Mucosa of descending colon (tissue), 3 donors: ENCODE measurements at regions not wholly inside any gene's neighbourhood (a gene's known extent, or its start where the extent isn't known, plus 50 kb on each side); places are given as distances from the start of the nearest gene placed in this dataset.

Experiments
- ATAC-seq: fragments of 200-7000 bp; cut with Tn5 transposase; one replicate; pipeline ENCODE4 v1.9.1; 2020; ENCODE audit warnings: mild to moderate bottlenecking, moderate library complexity
- DNase-seq, 3 donors: peaks; one replicate each; pipeline ENCODE4 v3.0.0-alpha.2; 2020
- H3K36me3 ChIP-seq: fragments of 200-600 bp; one replicate; pipeline ENCODE4 v1.8.0; 2021; ENCODE audit warnings: low read depth, mild to moderate bottlenecking
- H3K4me1 ChIP-seq: fragments of 200-600 bp; one replicate; pipeline ENCODE4 v1.8.0; 2021; ENCODE audit warnings: low read depth, mild to moderate bottlenecking
- H3K4me3 ChIP-seq: fragments of 200-600 bp; one replicate; pipeline ENCODE4 v1.8.0; 2021; ENCODE audit warnings: mild to moderate bottlenecking
- H3K9me3 ChIP-seq: fragments of 200-600 bp; one replicate; pipeline ENCODE4 v1.8.0; 2021; ENCODE audit warnings: mild to moderate bottlenecking
- intact Hi-C, 2 donors: fragments of 100-400 bp; cut with DNase I in 1 of 2; cut with micrococcal nuclease in 1 of 2; formaldehyde crosslinking; loops; one replicate each; pipeline versions ENCODE4 v1.11.0 to v1.11.1; 2022; cut with DNase I, micrococcal nuclease
- TF ChIP-seq, protein P1 (sequence below): fragments of 200-600 bp; IDR thresholded peaks from one replicate; pipeline ENCODE4 v1.8.0; 2022; ENCODE audit warnings: antibody characterized with exemption, mild to moderate bottlenecking
- donor health status: DM: no; HTN: no; CAD: no; lungs with moderate emphysema.
- donor health status: DM: no; HTN: no; CAD: no.
- donor health status: DM: no; HTN: yes; CAD: no.

DNA sequence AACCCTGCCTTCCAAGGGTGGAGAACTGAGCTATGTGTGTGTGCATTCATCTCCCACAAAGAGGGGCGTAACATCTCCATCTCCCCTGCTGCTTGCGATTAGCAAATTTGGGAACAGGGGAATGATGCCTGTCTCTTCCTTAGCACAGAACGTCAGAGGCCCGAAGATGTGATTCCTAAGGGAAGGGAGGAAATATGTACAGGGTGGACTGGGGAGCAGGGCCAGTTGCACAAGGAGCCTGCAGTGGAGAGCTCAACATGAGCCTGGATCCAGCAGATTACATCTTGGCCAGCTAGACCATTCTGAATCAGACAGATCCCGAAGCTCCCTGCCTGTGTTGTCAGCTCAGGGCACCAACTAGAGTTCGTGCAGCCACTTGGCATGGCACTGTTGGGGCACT lies 118.1 kb downstream of the NGF start:
- H3K36me3 ChIP-seq, result no peaks in the 10 kb centered on the region
- no peak for ATAC-seq
- TF ChIP-seq, protein P1, sequence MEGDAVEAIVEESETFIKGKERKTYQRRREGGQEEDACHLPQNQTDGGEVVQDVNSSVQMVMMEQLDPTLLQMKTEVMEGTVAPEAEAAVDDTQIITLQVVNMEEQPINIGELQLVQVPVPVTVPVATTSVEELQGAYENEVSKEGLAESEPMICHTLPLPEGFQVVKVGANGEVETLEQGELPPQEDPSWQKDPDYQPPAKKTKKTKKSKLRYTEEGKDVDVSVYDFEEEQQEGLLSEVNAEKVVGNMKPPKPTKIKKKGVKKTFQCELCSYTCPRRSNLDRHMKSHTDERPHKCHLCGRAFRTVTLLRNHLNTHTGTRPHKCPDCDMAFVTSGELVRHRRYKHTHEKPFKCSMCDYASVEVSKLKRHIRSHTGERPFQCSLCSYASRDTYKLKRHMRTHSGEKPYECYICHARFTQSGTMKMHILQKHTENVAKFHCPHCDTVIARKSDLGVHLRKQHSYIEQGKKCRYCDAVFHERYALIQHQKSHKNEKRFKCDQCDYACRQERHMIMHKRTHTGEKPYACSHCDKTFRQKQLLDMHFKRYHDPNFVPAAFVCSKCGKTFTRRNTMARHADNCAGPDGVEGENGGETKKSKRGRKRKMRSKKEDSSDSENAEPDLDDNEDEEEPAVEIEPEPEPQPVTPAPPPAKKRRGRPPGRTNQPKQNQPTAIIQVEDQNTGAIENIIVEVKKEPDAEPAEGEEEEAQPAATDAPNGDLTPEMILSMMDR, result no peak
- no peaks in the 10 kb centered on the region for H3K9me3 ChIP-seq
- no peaks in the 10 kb centered on the region for H3K4me1 ChIP-seq
- no peak overlapping the region for H3K4me3 ChIP-seq
- intact Hi-C loops, result no loop called here
- no peak for DNase-seq

- Histone ChIP-seq H3K9me3 (no peaks in the 10 kb centered on the region), H3K4me1 (no peaks in the 10 kb centered on the region), H3K4me3 (no peak overlapping the region), H3K36me3 (no peaks in the 10 kb centered on the region)
- no peak for DNase-seq
- intact Hi-C loops, result no loop called here
- ATAC-seq, result no peak
- TF ChIP-seq, protein P1, result no peak
Observed at GRCh38 chr1:115218699-115219098, 119.3 kb downstream of the NGF start.

DNA sequence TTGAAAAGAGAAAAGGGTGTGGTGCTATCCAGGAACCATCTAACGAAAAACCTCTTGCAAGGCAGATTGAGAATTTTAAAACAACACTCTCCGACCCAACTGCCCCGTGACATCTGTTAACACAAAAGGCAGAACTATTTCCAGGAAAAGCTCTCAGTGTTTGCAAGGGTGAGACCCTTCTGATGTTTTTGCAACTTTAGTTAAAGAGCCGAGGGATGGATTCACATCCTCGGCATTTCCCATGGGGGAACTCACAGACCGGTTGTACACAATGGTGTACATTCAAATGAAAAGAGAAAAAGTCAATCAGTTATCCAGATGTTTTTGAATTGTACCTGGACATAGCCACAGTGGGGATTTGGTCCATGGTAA lies 120.0 kb downstream of the NGF start:
- ATAC-seq, result no peak
- no peaks in the 10 kb centered on the region for H3K4me1 ChIP-seq
- TF ChIP-seq, protein P1, result no peak
- no peaks in the 10 kb centered on the region for H3K36me3 ChIP-seq
- intact Hi-C loops, result no loop called here
- H3K9me3 ChIP-seq, result no peaks in the 10 kb centered on the region
- H3K4me3 ChIP-seq, result no peak overlapping the region
- DNase-seq, result no peak

DNA sequence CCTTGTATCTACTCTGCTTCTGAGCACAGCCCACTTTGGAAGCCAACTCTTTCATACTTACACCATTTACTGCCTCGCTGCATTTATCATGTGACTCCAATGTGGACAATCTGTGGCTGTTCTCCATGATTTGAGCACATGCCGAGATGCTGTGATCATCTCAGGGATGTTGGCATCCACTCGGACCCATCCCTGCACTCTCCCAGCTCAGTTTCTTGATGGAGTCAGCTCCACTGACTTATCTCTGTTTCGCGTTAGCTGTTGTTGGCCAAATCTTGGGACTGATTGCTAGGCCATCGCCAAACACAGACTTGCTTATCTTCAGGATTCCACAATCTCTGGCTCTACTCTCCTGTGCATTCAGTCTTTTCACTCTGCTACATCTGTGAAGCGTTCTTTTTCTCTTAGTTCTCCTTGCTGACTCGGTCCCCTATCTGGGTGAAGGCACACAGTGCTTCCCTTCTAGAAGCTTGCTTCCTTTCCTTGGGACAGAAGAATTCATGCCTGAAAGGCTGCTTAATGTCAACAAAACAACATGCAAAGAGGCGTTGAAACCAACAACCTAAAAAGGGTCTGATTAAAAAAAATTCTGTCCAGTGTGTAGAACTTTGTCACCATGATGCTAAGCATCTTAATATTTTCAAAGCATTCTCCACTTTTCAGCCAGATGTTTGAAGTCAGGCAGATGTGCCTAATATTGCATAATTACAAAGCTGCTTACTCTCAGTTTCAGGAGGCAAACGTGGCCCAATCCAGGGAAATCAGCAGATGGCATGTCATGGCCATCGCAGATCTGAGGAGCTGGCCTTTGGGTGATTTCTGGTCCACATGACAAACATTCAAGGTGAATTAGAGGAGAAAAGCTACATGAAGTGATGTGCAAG lies 120.7 kb downstream of the NGF start:
- Histone ChIP-seq H3K4me1 (no peaks in the 10 kb centered on the region), H3K9me3 (no peaks in the 10 kb centered on the region), H3K36me3 (no peaks in the 10 kb centered on the region), H3K4me3 (no peak overlapping the region)
- TF ChIP-seq, protein P1, result no peak
- ATAC-seq (no peak), DNase-seq (no peak)
- intact Hi-C loops, result no loop called here

- intact Hi-C loops, result no loop called here
- DNase-seq (no peak), ATAC-seq (no peak)
- Histone ChIP-seq H3K9me3 (no peaks in the 10 kb centered on the region), H3K4me1 (no peaks in the 10 kb centered on the region), H3K4me3 (no peak overlapping the region), H3K36me3 (no peaks in the 10 kb centered on the region)
- TF ChIP-seq, protein P1, result no peak
Observed at GRCh38 chr1:115215703-115216521, 122.1 kb downstream of the NGF start.
